A549 (cell line): ENCODE measurements at regions not wholly inside any gene's neighbourhood (a gene's known extent, or its start where the extent isn't known, plus 50 kb on each side); places are given as distances from the start of the nearest gene placed in this dataset.

Experiments
- ATAC-seq, 2 experiments: fragments of 200-7000 bp in 1 of 2; fragments of >200 bp in 1 of 2; cut with Nextera tagmentation in 1 of 2; cut with Tn5 transposase in 1 of 2; 3 replicates each; pipeline versions ENCODE4 v1.8.0 to v1.9.1; 2018 to 2020; ENCODE audit warnings: mild to moderate bottlenecking in 1 of 2, moderate library complexity in 1 of 2
- CTCF ChIA-PET: fragments of 300-600 bp; sonication (Branson Sonifier 250); formaldehyde crosslinking; extraction: SDS; loops from one replicate; lab custom pipeline; 2021; ENCODE audit warnings: antibody characterized with exemption, inconsistent platforms; lab: Yijun Ruan, JAX
- POLR2A ChIA-PET: fragments of 350-600 bp; formaldehyde crosslinking; extraction: SDS; loops from one replicate; lab custom pipeline; 2021; ENCODE audit warnings: antibody characterized with exemption, inconsistent platforms; lab: Yijun Ruan, JAX
- DNase-seq, 2 experiments: peaks; one replicate each; pipeline versions ENCODE4 v3.0.0 to v3.0.0-alpha.2; 2011 to 2016; ENCODE audit warnings: low read depth in 1 of 2, low spot score in 1 of 2
- FAIRE-seq: peaks from 2 replicates; lab custom pipeline; 2011; peaks lifted over from hg19 to GRCh38; lab: Jason Lieb, UNC
- H3K27ac ChIP-seq, 2 experiments: fragments of >200 bp; sonication (Bioruptor Twin); formaldehyde crosslinking; 3 replicates each; pipeline ENCODE4 v1.5.1; 2016 to 2017
- H3K4me1 ChIP-seq: fragments of >200 bp; sonication (Bioruptor Twin); formaldehyde crosslinking; 3 replicates; pipeline ENCODE4 v1.6.1; 2016
- H3K4me2 ChIP-seq: fragments of >200 bp; sonication (Bioruptor Twin); formaldehyde crosslinking; 3 replicates; pipeline ENCODE4 v1.6.1; 2016
- H3K4me3 ChIP-seq: fragments of >200 bp; sonication (Bioruptor Twin); formaldehyde crosslinking; 3 replicates; pipeline ENCODE4 v1.5.1; 2016
- H3K9me3 ChIP-seq: fragments of >200 bp; sonication (Bioruptor Twin); formaldehyde crosslinking; 3 replicates; pipeline ENCODE4 v1.6.1; 2016
- ATOH8 ChIP-seq: fragments of 250-450 bp; sonication (Bioruptor Pico); IDR thresholded peaks from 2 replicates; pipeline ENCODE4 v1.5.0; 2020; ENCODE audit warnings: low read depth, mild to moderate bottlenecking, moderate library complexity
- BHLHE40 ChIP-seq: IDR thresholded peaks from 2 replicates; pipeline ENCODE4 v1.6.1; 2012; ENCODE audit warnings: low read depth, low read length, inconsistent platforms
- CEBPB ChIP-seq, 2 experiments: fragments of >200 bp in 1 of 2; sonication (Bioruptor Twin) in 1 of 2; formaldehyde crosslinking in 1 of 2; IDR thresholded peaks; 2 replicates each; pipeline ENCODE4 v1.6.1; 2012 to 2016
- CTCF ChIP-seq: fragments of >200 bp; sonication (Bioruptor Twin); formaldehyde crosslinking; IDR thresholded peaks from 3 replicates; pipeline ENCODE4 v1.5.1; 2016
- EHF ChIP-seq: fragments of 250-450 bp; sonication (Bioruptor Pico); IDR thresholded peaks from 2 replicates; pipeline ENCODE4 v1.5.0; 2020; ENCODE audit warnings: mild to moderate bottlenecking
- ESRRA ChIP-seq: fragments of 150-350 bp; IDR thresholded peaks from 2 replicates; pipeline ENCODE4 v1.6.1; 2014; ENCODE audit warnings: mild to moderate bottlenecking, low read length, borderline replicate concordance
- FOSB ChIP-seq: fragments of 250-450 bp; sonication (Bioruptor Pico); IDR thresholded peaks from 2 replicates; pipeline ENCODE4 v1.5.0; 2020; ENCODE audit warnings: mild to moderate bottlenecking, moderate library complexity
- FOXS1 ChIP-seq: fragments of 250-450 bp; sonication (Bioruptor Pico); IDR thresholded peaks from 2 replicates; pipeline ENCODE4 v1.5.0; 2020; ENCODE audit warnings: mild to moderate bottlenecking, moderate library complexity
- HOXA7 ChIP-seq: fragments of 250-450 bp; sonication (Bioruptor Pico); IDR thresholded peaks from 2 replicates; pipeline ENCODE4 v1.5.0; 2020; ENCODE audit warnings: mild to moderate bottlenecking, moderate library complexity
- HOXB5 ChIP-seq: fragments of 250-450 bp; sonication (Bioruptor Pico); IDR thresholded peaks from 2 replicates; pipeline ENCODE4 v1.5.0; 2020; ENCODE audit warnings: mild to moderate bottlenecking, moderate library complexity
- JUN ChIP-seq, 2 experiments: fragments of >200 bp; sonication (Bioruptor Twin); formaldehyde crosslinking; IDR thresholded peaks; 2 replicates in 1 of 2; 3 replicates in 1 of 2; pipeline ENCODE4 v1.6.1; 2016 to 2017
- MAFK ChIP-seq: fragments of 450-650 bp; IDR thresholded peaks from 2 replicates; pipeline ENCODE4 v1.6.1; 2014; ENCODE audit not compliant: partially characterized antibody
- MAX ChIP-seq: IDR thresholded peaks from 2 replicates; pipeline ENCODE4 v1.6.1; 2012
- MAZ ChIP-seq: fragments of 150-350 bp; IDR thresholded peaks from 2 replicates; pipeline ENCODE4 v1.6.1; 2014; ENCODE audit warnings: antibody characterized with exemption, low read depth, low read length, borderline replicate concordance
- PBX3 ChIP-seq: IDR thresholded peaks from 2 replicates; pipeline ENCODE4 v1.6.1; 2012
- POLR2AphosphoS2 ChIP-seq: conservative IDR thresholded peaks from 2 replicates; pipeline ENCODE4 v1.6.1; 2012; ENCODE audit warnings: low read length, improper control_type of control experiment, inconsistent platforms
- RAD21 ChIP-seq, 2 experiments: fragments of >200 bp in 1 of 2; sonication (Bioruptor Twin) in 1 of 2; formaldehyde crosslinking in 1 of 2; IDR thresholded peaks in 1 of 2; conservative IDR thresholded peaks in 1 of 2; 2 replicates in 1 of 2; 3 replicates in 1 of 2; pipeline ENCODE4 v1.6.1; 2012 to 2018; ENCODE audit warnings: inconsistent platforms in 1 of 2
- RARB ChIP-seq: fragments of 250-450 bp; sonication (Bioruptor Pico); IDR thresholded peaks from 2 replicates; pipeline ENCODE4 v1.8.0; 2021; ENCODE audit warnings: mild to moderate bottlenecking, moderate library complexity
- RCOR1 ChIP-seq: fragments of 150-350 bp; IDR thresholded peaks from 2 replicates; pipeline ENCODE4 v1.6.1; 2014; ENCODE audit warnings: antibody characterized with exemption, low read length, low read depth
- RFX5 ChIP-seq: fragments of 450-650 bp; IDR thresholded peaks from 2 replicates; pipeline ENCODE4 v1.7.1; 2014; ENCODE audit warnings: antibody characterized with exemption, mild to moderate bottlenecking, moderate library complexity
- SMC3 ChIP-seq: fragments of >200 bp; sonication (Bioruptor Twin); formaldehyde crosslinking; IDR thresholded peaks from 3 replicates; pipeline ENCODE4 v1.6.1; 2018; ENCODE audit warnings: inconsistent platforms
- SREBF2 ChIP-seq: fragments of 450-650 bp; IDR thresholded peaks from 2 replicates; pipeline ENCODE4 v1.6.1; 2014; ENCODE audit warnings: mild to moderate bottlenecking, moderate library complexity
- TFCP2L1 ChIP-seq: fragments of 250-450 bp; sonication (Bioruptor Pico); IDR thresholded peaks from 2 replicates; pipeline ENCODE4 v1.5.0; 2021; ENCODE audit warnings: mild to moderate bottlenecking
- USF2 ChIP-seq: fragments of 450-650 bp; IDR thresholded peaks from 2 replicates; pipeline ENCODE4 v1.6.1; 2014; ENCODE audit warnings: antibody characterized with exemption
- ZC3H11A ChIP-seq: fragments of 450-650 bp; IDR thresholded peaks from 2 replicates; pipeline ENCODE4 v1.6.1; 2014; ENCODE audit warnings: antibody characterized with exemption, mild to moderate bottlenecking
- ZFP36 ChIP-seq: fragments of 450-650 bp; IDR thresholded peaks from 2 replicates; pipeline ENCODE4 v1.6.1; 2014; ENCODE audit warnings: borderline replicate concordance; ENCODE audit not compliant: partially characterized antibody
- ZNF302 ChIP-seq: fragments of 250-450 bp; sonication (Bioruptor Pico); IDR thresholded peaks from 2 replicates; pipeline ENCODE4 v1.9.0; 2021; ENCODE audit warnings: inconsistent platforms, mild to moderate bottlenecking, moderate library complexity
- ZSCAN20 ChIP-seq: fragments of 250-450 bp; sonication (Bioruptor Pico); IDR thresholded peaks from 2 replicates; pipeline ENCODE4 v1.8.0; 2022; ENCODE audit warnings: mild to moderate bottlenecking, moderate library complexity
- WGBS: methylation state at CpG from one replicate; pipeline ENCODE4 v1.1.6; 2017; ENCODE audit errors: missing lambda C conversion rate; 5-methylcytosine and 5-hydroxymethylcytosine counted together

- DNase-seq, result no peak
- POLR2A ChIA-PET, result no interaction called here
- TF ChIP-seq CTCF (no peak), MAX (no peak), RARB (CRISPR knock-in tag) (no peak), JUN (IDR thresholded peaks at IDR 0.05) (no peak), SREBF2 (no peak), EHF (no peak), ATOH8 (CRISPR knock-in tag) (no peak), ZNF302 (CRISPR knock-in tag) (no peak), ESRRA (no peak), HOXA7 (CRISPR knock-in tag) (no peak), CEBPB (IDR thresholded peaks at IDR 0.05) (no peak), RFX5 (no peak), ZSCAN20 (CRISPR knock-in tag) (no peak), FOSB (CRISPR knock-in tag) (no peak), ZFP36 (no peak), RCOR1 (no peak), ZC3H11A (no peak)
- 0% methylated on average over 1 of the region's 1 CpG for WGBS
- ATAC-seq, result no peak
- Histone ChIP-seq H3K4me3 (no peak overlapping the region), H3K27ac (no peak overlapping the region), H3K4me2 (no peak overlapping the region), H3K4me1 (no peaks in the 10 kb centered on the region), H3K9me3 (no peaks in the 10 kb centered on the region)
- no peak for FAIRE-seq
- CTCF ChIA-PET, result no interaction called here
Observed at GRCh38 chr5:35420200-35420599, 189.9 kb upstream of the PRLR start.

- 31% methylated on average over 4 of the region's 4 CpGs for WGBS
- POLR2A ChIA-PET, result no interaction called here
- CTCF ChIA-PET, result interaction anchor here (1.1 kb wide), 1 partner anchor 15 kb away, joined by 3 read pairs; no protein-coding TSS in a partner anchor
Observed at GRCh38 chr5:35417040-35417439, 186.8 kb upstream of the PRLR start.

GRCh38 chr5:35416217-35416988 lies 186.1 kb upstream of the PRLR start:
- DNase-seq, result no peak
- no peaks in the 10 kb centered on the region for H3K4me1 ChIP-seq
- no peaks in the 10 kb centered on the region for H3K9me3 ChIP-seq
- no peak overlapping the region for H3K27ac ChIP-seq
- POLR2A ChIA-PET, result no interaction called here
- WGBS, result 8% methylated on average over 6 of the region's 6 CpGs
- TF ChIP-seq SMC3 (no peak), USF2 (no peak), TFCP2L1 (CRISPR knock-in tag) (no peak), MAZ (no peak), FOXS1 (CRISPR knock-in tag) (no peak), MAX (no peak), ZSCAN20 (CRISPR knock-in tag) (no peak), ATOH8 (CRISPR knock-in tag) (no peak), POLR2AphosphoS2 (no peak), PBX3 (no peak), JUN (IDR thresholded peaks at IDR 0.05) (no peak), HOXB5 (CRISPR knock-in tag) (no peak), RAD21 (conservative IDR thresholded peaks at IDR 0.05 in 1 of 2, IDR thresholded peaks at IDR 0.05 in 1 of 2) (no peak)
- TF ChIP-seq, all 56 proteins: peak for 0
- no peak for FAIRE-seq
- no peak overlapping the region for H3K4me2 ChIP-seq
- no peak for ATAC-seq
- no peak overlapping the region for H3K4me3 ChIP-seq
- CTCF ChIA-PET, result interaction anchor here (0.8 kb wide), 1 partner anchor 9 kb away, joined by 3 read pairs; no protein-coding TSS in a partner anchor

More at GRCh38 chr5:35417040-35417439, 186.8 kb upstream of the PRLR start:
- Histone ChIP-seq H3K4me1 (no peaks in the 10 kb centered on the region), H3K9me3 (no peaks in the 10 kb centered on the region), H3K27ac (no peak overlapping the region)
- DNase-seq (no peak), ATAC-seq (no peak)
- no peak for TF ChIP-seq HOXA7 (CRISPR knock-in tag)
- no peak for TF ChIP-seq MAFK
- no peak for TF ChIP-seq RARB (CRISPR knock-in tag)
- no peak for TF ChIP-seq EHF
- TF ChIP-seq FOXS1 (CRISPR knock-in tag), result no peak
- no peak for TF ChIP-seq ZC3H11A
- no peak for TF ChIP-seq TFCP2L1 (CRISPR knock-in tag)
- TF ChIP-seq BHLHE40, result no peak
- TF ChIP-seq, all 56 proteins: peak for 0
- FAIRE-seq, result no peak
- H3K4me3 ChIP-seq, result no peak overlapping the region
- H3K4me2 ChIP-seq, result no peak overlapping the region
